MCF 10A (cell line): ENCODE measurements at regions not wholly inside any gene's neighbourhood (a gene's known extent, or its start where the extent isn't known, plus 50 kb on each side); places are given as distances from the start of the nearest gene placed in this dataset.

Experiments
- BruUV-seq: library from RNA; stranded (reverse); fragments of 400-500 nt; replicated peaks from 2 replicates; lab custom pipeline; 2021; lab: Mats Ljungman, UMichigan
- CTCF ChIA-PET: fragments of 300-600 bp; sonication (Branson Sonifier 250); formaldehyde crosslinking; extraction: SDS; loops from one replicate; lab custom pipeline; 2021; ENCODE audit warnings: antibody characterized with exemption, inconsistent platforms; lab: Yijun Ruan, JAX
- POLR2A ChIA-PET: fragments of 300-600, 350-650 bp; sonication (Branson Sonifier 250); formaldehyde crosslinking; extraction: SDS; loops from one replicate; lab custom pipeline; 2020; ENCODE audit warnings: antibody characterized with exemption, inconsistent platforms; lab: Yijun Ruan, JAX
- DNase-seq: peaks from one replicate; pipeline ENCODE4 v3.0.0-alpha.2; 2018; ENCODE audit not compliant: unreplicated experiment
- H3K27ac Mint-ChIP-seq: one replicate; pipeline ENCODE4 v1.8.0; 2022; ENCODE audit warnings: mild to moderate bottlenecking, low read depth, mixed read lengths; ENCODE audit not compliant: unreplicated experiment
- H3K27me3 Mint-ChIP-seq: one replicate; pipeline ENCODE4 v1.8.0; 2022; ENCODE audit warnings: mixed read lengths; ENCODE audit not compliant: insufficient read depth, unreplicated experiment
- H3K36me3 Mint-ChIP-seq: one replicate; pipeline ENCODE4 v1.8.0; 2022; ENCODE audit warnings: mild to moderate bottlenecking, moderate library complexity, mixed read lengths; ENCODE audit not compliant: insufficient read depth, unreplicated experiment
- H3K4me1 Mint-ChIP-seq: one replicate; pipeline ENCODE4 v1.8.0; 2022; ENCODE audit warnings: mixed read lengths; ENCODE audit not compliant: insufficient read depth, unreplicated experiment
- H3K4me3 Mint-ChIP-seq: one replicate; pipeline ENCODE4 v1.8.0; 2022; ENCODE audit warnings: mild to moderate bottlenecking, moderate library complexity, mixed read lengths; ENCODE audit not compliant: unreplicated experiment
- H3K9me3 Mint-ChIP-seq: one replicate; pipeline ENCODE4 v1.8.0; 2022; ENCODE audit warnings: mixed read lengths; ENCODE audit not compliant: unreplicated experiment
- CTCF ChIP-seq: fragments of 200-600 bp; IDR thresholded peaks from one replicate; pipeline ENCODE4 v1.8.0; 2022; ENCODE audit warnings: antibody characterized with exemption, mild to moderate bottlenecking; ENCODE audit not compliant: unreplicated experiment
- intact Hi-C: fragments of 100-400 bp; cut with micrococcal nuclease; formaldehyde crosslinking; loops from 2 replicates; pipeline ENCODE4 v1.14.1; 2022

- H3K4me1 Mint-ChIP-seq = peaks cover 17% of the 10 kb centered on the region
- no peak overlapping the region for H3K4me3 Mint-ChIP-seq
- no TSS peak for BruUV-seq
- intact Hi-C loops = no loop called here
- no peaks in the 10 kb centered on the region for H3K9me3 Mint-ChIP-seq
- no peaks in the 10 kb centered on the region for H3K27me3 Mint-ChIP-seq
- no peaks in the 10 kb centered on the region for H3K36me3 Mint-ChIP-seq
- ChIA-PET CTCF (no interaction called here), POLR2A (interaction anchor here (1.5 kb wide), 1 partner anchor 312 kb away, joined by 4 read pairs; no protein-coding TSS in a partner anchor)
- peak; percentile 39 for DNase-seq
- TF ChIP-seq CTCF = no peak
- H3K27ac Mint-ChIP-seq = no peak overlapping the region
Measured at GRCh38 chr5:74325866-74326265, 314.7 kb downstream of the ENC1 start.

GRCh38 chr5:74324556-74324955, 316.0 kb downstream of the ENC1 start:
- peaks cover 17% of the 10 kb centered on the region for H3K4me1 Mint-ChIP-seq
- H3K4me3 Mint-ChIP-seq = no peak overlapping the region
- H3K36me3 Mint-ChIP-seq = no peaks in the 10 kb centered on the region
- DNase-seq = no peak
- H3K9me3 Mint-ChIP-seq = no peaks in the 10 kb centered on the region
- CTCF ChIA-PET = interaction anchor here (0.6 to 1.0 kb wide), 2 partner anchors 9 to 13 kb away, joined by 3 read pairs; no protein-coding TSS in a partner anchor
- no TSS peak for BruUV-seq
- TF ChIP-seq CTCF = no peak
- intact Hi-C loops = no loop called here
- H3K27ac Mint-ChIP-seq = no peak overlapping the region
- POLR2A ChIA-PET = interaction anchor here (0.6 kb wide), 2 partner anchors 83 to 911 kb away, joined by 3 read pairs; no protein-coding TSS in a partner anchor
- H3K27me3 Mint-ChIP-seq = no peaks in the 10 kb centered on the region

GRCh38 chr5:74322944-74323343, 317.6 kb downstream of the ENC1 start:
- CTCF ChIA-PET = no interaction called here
- Mint-ChIP-seq H3K36me3 (no peaks in the 10 kb centered on the region), H3K9me3 (no peaks in the 10 kb centered on the region), H3K27me3 (no peaks in the 10 kb centered on the region), H3K4me1 (peaks cover 27% of the 10 kb centered on the region), H3K27ac (no peak overlapping the region), H3K4me3 (no peak overlapping the region)
- TF ChIP-seq CTCF = no peak
- POLR2A ChIA-PET = no interaction called here
- DNase-seq = no peak
- no TSS peak for BruUV-seq
- intact Hi-C loops = no loop called here

- POLR2A ChIA-PET = no interaction called here
- no peak overlapping the region for H3K27ac Mint-ChIP-seq
- H3K4me1 Mint-ChIP-seq = peaks cover 23% of the 10 kb centered on the region
- BruUV-seq = no TSS peak
- peaks cover under 1% of the 10 kb centered on the region for H3K36me3 Mint-ChIP-seq
- no peaks in the 10 kb centered on the region for H3K9me3 Mint-ChIP-seq
- H3K4me3 Mint-ChIP-seq = no peak overlapping the region
- no peaks in the 10 kb centered on the region for H3K27me3 Mint-ChIP-seq
- intact Hi-C loops = no loop called here
- TF ChIP-seq CTCF = no peak
- CTCF ChIA-PET = no interaction called here
- DNase-seq = no peak
Measured at GRCh38 chr5:74322191-74322590, 318.3 kb downstream of the ENC1 start.
